GM04504 (cell line): ENCODE measurements at regions not wholly inside any gene's neighbourhood (a gene's known extent, or its start where the extent isn't known, plus 50 kb on each side); places are given as distances from the start of the nearest gene placed in this dataset.

Experiments
- DNase-seq: peaks from one replicate; pipeline ENCODE4 v3.0.0-alpha.2; 2012; ENCODE audit warnings: low read depth

GRCh38 chr22:47663615-47664605, 901.5 kb downstream of the TBC1D22A start:
- DNase-seq, result no peak

GRCh38 chr22:47659467-47660223, 897.2 kb downstream of the TBC1D22A start:
- DNase-seq, result no peak

- DNase-seq, result no peak
Measured at GRCh38 chr22:47658182-47658581, 895.7 kb downstream of the TBC1D22A start.

- no peak for DNase-seq
Measured at GRCh38 chr22:47657224-47657623, 894.8 kb downstream of the TBC1D22A start.

- no peak for DNase-seq
Measured at GRCh38 chr22:47656806-47657205, 894.4 kb downstream of the TBC1D22A start.

- DNase-seq, result no peak
Measured at GRCh38 chr22:47655930-47656329, 893.5 kb downstream of the TBC1D22A start.

GRCh38 chr22:47654922-47655491, 892.6 kb downstream of the TBC1D22A start:
- DNase-seq, result no peak

GRCh38 chr22:47653921-47654320, 891.5 kb downstream of the TBC1D22A start:
- no peak for DNase-seq

- DNase-seq, result no peak
Measured at GRCh38 chr22:47651216-47651987, 889.0 kb downstream of the TBC1D22A start.

GRCh38 chr22:47647720-47648119, 885.3 kb downstream of the TBC1D22A start:
- no peak for DNase-seq

- no peak for DNase-seq
Measured at GRCh38 chr22:47647181-47647580, 884.7 kb downstream of the TBC1D22A start.

- no peak for DNase-seq
Measured at GRCh38 chr22:47645923-47646322, 883.5 kb downstream of the TBC1D22A start.

- no peak for DNase-seq
Measured at GRCh38 chr22:47645450-47645914, 883.0 kb downstream of the TBC1D22A start.

- DNase-seq, result no peak
Measured at GRCh38 chr22:47634347-47634746, 871.9 kb downstream of the TBC1D22A start.

- DNase-seq, result no peak
Measured at GRCh38 chr22:47633111-47633510, 870.7 kb downstream of the TBC1D22A start.

- DNase-seq, result no peak
Measured at GRCh38 chr22:47632701-47633100, 870.3 kb downstream of the TBC1D22A start.

- no peak for DNase-seq
Measured at GRCh38 chr22:47631571-47632102, 869.2 kb downstream of the TBC1D22A start.

GRCh38 chr22:47630741-47631534, 868.5 kb downstream of the TBC1D22A start:
- DNase-seq, result no peak

GRCh38 chr22:47629791-47630655, 867.6 kb downstream of the TBC1D22A start:
- DNase-seq, result no peak

GRCh38 chr22:47629273-47629711, 866.8 kb downstream of the TBC1D22A start:
- no peak for DNase-seq
